ENCODE measurements at regions not wholly inside any gene's neighbourhood (a gene's known extent, or its start where the extent isn't known, plus 50 kb on each side); places are given as distances from the start of the nearest gene placed in this dataset.
"Not testable (repeated sequence)": the region's sequence is repeated elsewhere in the genome, so short reads cannot be mapped to it uniquely, and the experiment has no call there.

GRCh38 chr2:195105581-195105980, 551.4 kb upstream of the SLC39A10 start:
- H3K27me3 ChIP-seq (ENCODE audit: control insufficient read depth, insufficient read depth, low read length): no peaks in the 10 kb centered on the region
- no peak overlapping the region for H3K27ac ChIP-seq (ENCODE audit: low read depth, low read length)
- no peak for DNase-seq (ENCODE audit: low read depth in 4 of 6, low spot score in 6 of 6)
- H3K4me3 ChIP-seq (ENCODE audit: low read depth, low read length): no peak overlapping the region
- 78% methylated on average over 1 of the region's 1 CpG for WGBS (ENCODE audit: insufficient coverage)
- H3K9me3 ChIP-seq (ENCODE audit: control insufficient read depth, insufficient read depth, low read length): peaks cover 3% of the 10 kb centered on the region
- no peaks in the 10 kb centered on the region for H3K4me1 ChIP-seq (ENCODE audit: control insufficient read depth, insufficient read depth, low read length)
- H3K36me3 ChIP-seq (ENCODE audit: control insufficient read depth, insufficient read depth, low read length): no peaks in the 10 kb centered on the region

- no CpG with 5 or more reads among the region's 2 CpGs for WGBS (ENCODE audit: insufficient coverage)
- no peak overlapping the region for H3K27ac ChIP-seq (ENCODE audit: low read depth, low read length)
Observed at GRCh38 chr2:195094330-195094729, 562.7 kb upstream of the SLC39A10 start.

GRCh38 chr2:195092341-195092740, 564.7 kb upstream of the SLC39A10 start:
- Histone ChIP-seq H3K4me3 (ENCODE audit: low read depth, low read length) (no peak overlapping the region), H3K27me3 (ENCODE audit: control insufficient read depth, insufficient read depth, low read length) (no peaks in the 10 kb centered on the region), H3K9me3 (ENCODE audit: control insufficient read depth, insufficient read depth, low read length) (no peaks in the 10 kb centered on the region), H3K4me1 (ENCODE audit: control insufficient read depth, insufficient read depth, low read length) (no peaks in the 10 kb centered on the region), H3K27ac (ENCODE audit: low read depth, low read length) (no peak overlapping the region), H3K36me3 (ENCODE audit: control insufficient read depth, insufficient read depth, low read length) (no peaks in the 10 kb centered on the region)
- DNase-seq (ENCODE audit: low read depth in 4 of 6, low spot score in 6 of 6): no peak

More at GRCh38 chr2:195094330-195094729, 562.7 kb upstream of the SLC39A10 start:
- H3K9me3 ChIP-seq (ENCODE audit: control insufficient read depth, insufficient read depth, low read length): no peaks in the 10 kb centered on the region
- no peak for DNase-seq (ENCODE audit: low read depth in 4 of 6, low spot score in 6 of 6)
- no peaks in the 10 kb centered on the region for H3K36me3 ChIP-seq (ENCODE audit: control insufficient read depth, insufficient read depth, low read length)
- no peaks in the 10 kb centered on the region for H3K27me3 ChIP-seq (ENCODE audit: control insufficient read depth, insufficient read depth, low read length)
- no peak overlapping the region for H3K4me3 ChIP-seq (ENCODE audit: low read depth, low read length)
- no peaks in the 10 kb centered on the region for H3K4me1 ChIP-seq (ENCODE audit: control insufficient read depth, insufficient read depth, low read length)

GRCh38 chr2:195072806-195073205, 584.2 kb upstream of the SLC39A10 start:
- H3K4me1 ChIP-seq (ENCODE audit: control insufficient read depth, insufficient read depth, low read length); H3K4me3 ChIP-seq (ENCODE audit: low read depth, low read length); H3K27me3 ChIP-seq (ENCODE audit: control insufficient read depth, insufficient read depth, low read length); H3K9me3 ChIP-seq (ENCODE audit: control insufficient read depth, insufficient read depth, low read length); H3K36me3 ChIP-seq (ENCODE audit: control insufficient read depth, insufficient read depth, low read length); H3K27ac ChIP-seq (ENCODE audit: low read depth, low read length); DNase-seq (ENCODE audit: low read depth in 4 of 6, low spot score in 6 of 6): not testable (repeated sequence)
- WGBS (ENCODE audit: insufficient coverage): 67% methylated on average over 1 of the region's 13 CpGs

- H3K27me3 ChIP-seq (ENCODE audit: control insufficient read depth, insufficient read depth, low read length): no peaks in the 10 kb centered on the region
- WGBS (ENCODE audit: insufficient coverage): no CpG with 5 or more reads among the region's 2 CpGs
- H3K9me3 ChIP-seq (ENCODE audit: control insufficient read depth, insufficient read depth, low read length): no peaks in the 10 kb centered on the region
- no peak overlapping the region for H3K27ac ChIP-seq (ENCODE audit: low read depth, low read length)
- H3K4me3 ChIP-seq (ENCODE audit: low read depth, low read length): no peak overlapping the region
- DNase-seq (ENCODE audit: low read depth in 4 of 6, low spot score in 6 of 6): no peak
- H3K36me3 ChIP-seq (ENCODE audit: control insufficient read depth, insufficient read depth, low read length): no peaks in the 10 kb centered on the region
- H3K4me1 ChIP-seq (ENCODE audit: control insufficient read depth, insufficient read depth, low read length): no peaks in the 10 kb centered on the region
Observed at GRCh38 chr2:195057001-195057400, 600.0 kb upstream of the SLC39A10 start.

GRCh38 chr2:195055996-195056395, 601.0 kb upstream of the SLC39A10 start:
- Histone ChIP-seq H3K27me3 (ENCODE audit: control insufficient read depth, insufficient read depth, low read length) (no peaks in the 10 kb centered on the region), H3K4me1 (ENCODE audit: control insufficient read depth, insufficient read depth, low read length) (no peaks in the 10 kb centered on the region), H3K4me3 (ENCODE audit: low read depth, low read length) (no peak overlapping the region), H3K36me3 (ENCODE audit: control insufficient read depth, insufficient read depth, low read length) (no peaks in the 10 kb centered on the region), H3K9me3 (ENCODE audit: control insufficient read depth, insufficient read depth, low read length) (no peaks in the 10 kb centered on the region), H3K27ac (ENCODE audit: low read depth, low read length) (no peak overlapping the region)
- DNase-seq (ENCODE audit: low read depth in 4 of 6, low spot score in 6 of 6): peak in 1 of 6 donors; percentile 53
- WGBS (ENCODE audit: insufficient coverage): no CpG with 5 or more reads among the region's 2 CpGs

- DNase-seq (ENCODE audit: low read depth in 4 of 6, low spot score in 6 of 6): no peak
Observed at GRCh38 chr2:195051401-195051800, 605.6 kb upstream of the SLC39A10 start.

GRCh38 chr2:195049372-195050031, 607.5 kb upstream of the SLC39A10 start:
- Histone ChIP-seq H3K27me3 (ENCODE audit: control insufficient read depth, insufficient read depth, low read length) (no peaks in the 10 kb centered on the region), H3K36me3 (ENCODE audit: control insufficient read depth, insufficient read depth, low read length) (no peaks in the 10 kb centered on the region), H3K4me1 (ENCODE audit: control insufficient read depth, insufficient read depth, low read length) (no peaks in the 10 kb centered on the region), H3K27ac (ENCODE audit: low read depth, low read length) (no peak overlapping the region), H3K4me3 (ENCODE audit: low read depth, low read length) (no peak overlapping the region), H3K9me3 (ENCODE audit: control insufficient read depth, insufficient read depth, low read length) (no peaks in the 10 kb centered on the region)
- no CpG with 5 or more reads among the region's 1 CpG for WGBS (ENCODE audit: insufficient coverage)
- no peak for DNase-seq (ENCODE audit: low read depth in 4 of 6, low spot score in 6 of 6)

More at GRCh38 chr2:195051401-195051800, 605.6 kb upstream of the SLC39A10 start:
- H3K4me3 ChIP-seq (ENCODE audit: low read depth, low read length): no peak overlapping the region
- H3K36me3 ChIP-seq (ENCODE audit: control insufficient read depth, insufficient read depth, low read length): no peaks in the 10 kb centered on the region
- no peaks in the 10 kb centered on the region for H3K9me3 ChIP-seq (ENCODE audit: control insufficient read depth, insufficient read depth, low read length)
- no peak overlapping the region for H3K27ac ChIP-seq (ENCODE audit: low read depth, low read length)
- H3K4me1 ChIP-seq (ENCODE audit: control insufficient read depth, insufficient read depth, low read length): no peaks in the 10 kb centered on the region
- H3K27me3 ChIP-seq (ENCODE audit: control insufficient read depth, insufficient read depth, low read length): no peaks in the 10 kb centered on the region

GRCh38 chr2:195047955-195048354, 609.1 kb upstream of the SLC39A10 start:
- no peaks in the 10 kb centered on the region for H3K36me3 ChIP-seq (ENCODE audit: control insufficient read depth, insufficient read depth, low read length)
- no peaks in the 10 kb centered on the region for H3K9me3 ChIP-seq (ENCODE audit: control insufficient read depth, insufficient read depth, low read length)
- no peaks in the 10 kb centered on the region for H3K4me1 ChIP-seq (ENCODE audit: control insufficient read depth, insufficient read depth, low read length)
- no peak for DNase-seq (ENCODE audit: low read depth in 4 of 6, low spot score in 6 of 6)
- WGBS (ENCODE audit: insufficient coverage): no CpG with 5 or more reads among the region's 2 CpGs
- H3K27ac ChIP-seq (ENCODE audit: low read depth, low read length): no peak overlapping the region
- H3K4me3 ChIP-seq (ENCODE audit: low read depth, low read length): no peak overlapping the region
- H3K27me3 ChIP-seq (ENCODE audit: control insufficient read depth, insufficient read depth, low read length): no peaks in the 10 kb centered on the region

GRCh38 chr2:195044801-195045200, 612.2 kb upstream of the SLC39A10 start:
- H3K36me3 ChIP-seq (ENCODE audit: control insufficient read depth, insufficient read depth, low read length): no peaks in the 10 kb centered on the region
- no peaks in the 10 kb centered on the region for H3K4me1 ChIP-seq (ENCODE audit: control insufficient read depth, insufficient read depth, low read length)
- no peak for DNase-seq (ENCODE audit: low read depth in 4 of 6, low spot score in 6 of 6)
- no peaks in the 10 kb centered on the region for H3K9me3 ChIP-seq (ENCODE audit: control insufficient read depth, insufficient read depth, low read length)
- H3K4me3 ChIP-seq (ENCODE audit: low read depth, low read length): no peak overlapping the region
- no peaks in the 10 kb centered on the region for H3K27me3 ChIP-seq (ENCODE audit: control insufficient read depth, insufficient read depth, low read length)
- no peak overlapping the region for H3K27ac ChIP-seq (ENCODE audit: low read depth, low read length)
- no CpG with 5 or more reads among the region's 1 CpG for WGBS (ENCODE audit: insufficient coverage)

Measured in spinal cord (tissue), 9 donors.